ENCODE measurements at regions not wholly inside any gene's neighbourhood (a gene's known extent, or its start where the extent isn't known, plus 50 kb on each side); places are given as distances from the start of the nearest gene placed in this dataset.

- no peak for TF ChIP-seq GABPA (IDR thresholded peaks at IDR 0.05; ENCODE audit: low read depth)
- no peak for TF ChIP-seq SIN3A (IDR thresholded peaks at IDR 0.05; ENCODE audit: borderline replicate concordance, low read depth, low read length)
- TF ChIP-seq TCF12 (IDR thresholded peaks at IDR 0.05), result no peak
Measured at GRCh38 chr3:159837725-159838124, 150.9 kb upstream of the IL12A start (continued).

GRCh38 chr3:159838938-159839337 is 149.7 kb upstream of the IL12A start:
- TF ChIP-seq TCF12 (IDR thresholded peaks at IDR 0.05) (no peak), USF1 (IDR thresholded peaks at IDR 0.05; ENCODE audit: borderline replicate concordance, low read depth) (no peak), GATA2 (CRISPR knock-in tag; IDR thresholded peaks at IDR 0.05) (no peak), MEF2A (IDR thresholded peaks at IDR 0.05; ENCODE audit: borderline replicate concordance, low read depth) (no peak), CTCF (IDR thresholded peaks at IDR 0.05) (no peak), FOXM1 (IDR thresholded peaks at IDR 0.05; ENCODE audit: low read depth) (no peak), NFIC (IDR thresholded peaks at IDR 0.05; ENCODE audit: borderline replicate concordance) (no peak), EP300 (IDR thresholded peaks at IDR 0.05; ENCODE audit: borderline replicate concordance in 1 of 2, low read depth in 1 of 2, low read length in 1 of 2) (no peak), JUND (IDR thresholded peaks at IDR 0.05) (no peak), USF2 (IDR thresholded peaks at IDR 0.05; ENCODE audit: borderline replicate concordance, low read depth, low read length) (no peak), REST (IDR thresholded peaks at IDR 0.05; ENCODE audit: low read depth, low read length) (no peak), SIN3A (IDR thresholded peaks at IDR 0.05; ENCODE audit: borderline replicate concordance, low read depth, low read length) (no peak), MXI1 (IDR thresholded peaks at IDR 0.05; ENCODE audit: low read depth, low read length) (no peak), SMC3 (IDR thresholded peaks at IDR 0.05; ENCODE audit: low read depth, low read length) (no peak), ELF1 (IDR thresholded peaks at IDR 0.05) (no peak), YY1 (IDR thresholded peaks at IDR 0.05; ENCODE audit: low read depth) (no peak), PBX3 (IDR thresholded peaks at IDR 0.05) (no peak), FOXJ3 (CRISPR knock-in tag; IDR thresholded peaks at IDR 0.05) (no peak), IRF3 (IDR thresholded peaks at IDR 0.05; ENCODE audit: low read depth, low read length) (no peak), RCOR1 (IDR thresholded peaks at IDR 0.05; ENCODE audit: low read length) (no peak)
- ChIA-PET CTCF (interaction anchor here (0.9 to 5.6 kb wide), 11 partner anchors 10 to 193 kb away, joined by 3 to 49 read pairs (median 10); partner anchors contain the start of gene IL12A), POLR2A (no interaction called here)
- Histone ChIP-seq H3K36me3 (replicated peaks in 1 of 2; ENCODE audit: control insufficient read depth in 1 of 2, insufficient read depth in 2 of 2, low read length in 1 of 2) (no peaks in the 10 kb centered on the region), H3K4me2 (peak overlapping the region; percentile 88; the same call in 1 of the 2 replicates), H3K9me2 (no peaks in the 10 kb centered on the region), H3K4me3 (ENCODE audit: low read depth in 2 of 2, low read length in 1 of 2) (no peak overlapping the region; a peak in 1 of 4 replicates), H3K27ac (ENCODE audit: low read depth in 2 of 2, low read length in 1 of 2) (peak overlapping the region in 1 of 2 experiments; percentile 99; a peak in 2 of 4 replicates), H3K4me1 (ENCODE audit: control insufficient read depth in 1 of 2, insufficient read depth in 2 of 2, low read depth in 1 of 2, low read length in 1 of 2) (peaks cover 14 to 31% of the 10 kb centered on the region in 2 experiments; a peak in 3 of 4 replicates), H3K79me2 (ENCODE audit: insufficient read depth) (peaks cover 89% of the 10 kb centered on the region), H3K9me3 (no peaks in the 10 kb centered on the region), H3F3A (replicated peaks; ENCODE audit: insufficient read depth) (peaks cover 24% of the 10 kb centered on the region), H3K9ac (no peak overlapping the region; the same call in 1 of the 2 replicates), H2AFZ (ENCODE audit: low read depth) (no peak overlapping the region), H4K20me1 (ENCODE audit: insufficient read depth) (0 out of 2 replicates have a peak, but pooled peaks cover 5% of the 10 kb centered on the region), H3K27me3 (ENCODE audit: insufficient read depth) (no peaks in the 10 kb centered on the region)
- WGBS (ENCODE audit: low lambda C conversion rate), result 76% methylated on average over 2 of the region's 2 CpGs
- no peak for DNase-seq
